IPS-15b (cell line): ENCODE measurements at regions not wholly inside any gene's neighbourhood (a gene's known extent, or its start where the extent isn't known, plus 50 kb on each side); places are given as distances from the start of the nearest gene placed in this dataset.

Source experiments
- H3K27me3 ChIP-seq: one replicate; pipeline ENCODE4 v1.6.1; 2013; ENCODE audit warnings: low read length; ENCODE audit not compliant: control insufficient read depth, insufficient read depth
- H3K36me3 ChIP-seq: one replicate; pipeline ENCODE4 v1.6.1; 2013; ENCODE audit warnings: low read length; ENCODE audit not compliant: control insufficient read depth, insufficient read depth
- H3K4me1 ChIP-seq: one replicate; pipeline ENCODE4 v1.6.1; 2013; ENCODE audit warnings: mild to moderate bottlenecking, low read length; ENCODE audit not compliant: control insufficient read depth, insufficient read depth
- H3K4me3 ChIP-seq: one replicate; pipeline ENCODE4 v1.5.1; 2013; ENCODE audit warnings: low read depth, low read length
- H3K9ac ChIP-seq: one replicate; pipeline ENCODE4 v1.6.1; 2013; ENCODE audit warnings: low read depth, mild to moderate bottlenecking, low read length
- H3K9me3 ChIP-seq: one replicate; pipeline ENCODE4 v1.6.1; 2013; ENCODE audit warnings: mild to moderate bottlenecking, low read length; ENCODE audit not compliant: control insufficient read depth, insufficient read depth

- Histone ChIP-seq H3K27me3 (no peaks in the 10 kb centered on the region), H3K36me3 (no peaks in the 10 kb centered on the region), H3K4me3 (no peak overlapping the region), H3K9ac (no peak overlapping the region), H3K9me3 (no peaks in the 10 kb centered on the region), H3K4me1 (no peaks in the 10 kb centered on the region)
Measured at GRCh38 chr11:45484326-45484883, 181.0 kb downstream of the CHST1 start.

- Histone ChIP-seq H3K27me3 (no peaks in the 10 kb centered on the region), H3K9me3 (no peaks in the 10 kb centered on the region), H3K4me3 (no peak overlapping the region), H3K36me3 (no peaks in the 10 kb centered on the region), H3K9ac (no peak overlapping the region), H3K4me1 (no peaks in the 10 kb centered on the region)
Measured at GRCh38 chr11:45483416-45483815, 182.0 kb downstream of the CHST1 start.

GRCh38 chr11:45482331-45482730, 183.1 kb downstream of the CHST1 start:
- H3K9ac ChIP-seq = no peak overlapping the region
- no peak overlapping the region for H3K4me3 ChIP-seq
- H3K36me3 ChIP-seq = no peaks in the 10 kb centered on the region
- no peaks in the 10 kb centered on the region for H3K27me3 ChIP-seq
- no peaks in the 10 kb centered on the region for H3K4me1 ChIP-seq
- no peaks in the 10 kb centered on the region for H3K9me3 ChIP-seq

GRCh38 chr11:45481026-45481425, 184.4 kb downstream of the CHST1 start:
- H3K9me3 ChIP-seq = no peaks in the 10 kb centered on the region
- no peak overlapping the region for H3K9ac ChIP-seq
- no peaks in the 10 kb centered on the region for H3K4me1 ChIP-seq
- H3K4me3 ChIP-seq = no peak overlapping the region
- H3K36me3 ChIP-seq = no peaks in the 10 kb centered on the region
- H3K27me3 ChIP-seq = no peaks in the 10 kb centered on the region

GRCh38 chr11:45477588-45477987, 187.8 kb downstream of the CHST1 start:
- no peak overlapping the region for H3K4me3 ChIP-seq
- H3K9ac ChIP-seq = no peak overlapping the region
- H3K9me3 ChIP-seq = no peaks in the 10 kb centered on the region
- no peaks in the 10 kb centered on the region for H3K27me3 ChIP-seq
- no peaks in the 10 kb centered on the region for H3K4me1 ChIP-seq
- H3K36me3 ChIP-seq = no peaks in the 10 kb centered on the region

- H3K4me3 ChIP-seq = no peak overlapping the region
- no peak overlapping the region for H3K9ac ChIP-seq
- no peaks in the 10 kb centered on the region for H3K27me3 ChIP-seq
- H3K36me3 ChIP-seq = no peaks in the 10 kb centered on the region
- no peaks in the 10 kb centered on the region for H3K9me3 ChIP-seq
- no peaks in the 10 kb centered on the region for H3K4me1 ChIP-seq
Measured at GRCh38 chr11:45476126-45476525, 189.3 kb downstream of the CHST1 start.

GRCh38 chr11:45475173-45475572, 189.0 kb upstream of the SYT13 start:
- Histone ChIP-seq H3K9ac (no peak overlapping the region), H3K4me1 (no peaks in the 10 kb centered on the region), H3K4me3 (no peak overlapping the region), H3K36me3 (no peaks in the 10 kb centered on the region), H3K27me3 (no peaks in the 10 kb centered on the region), H3K9me3 (no peaks in the 10 kb centered on the region)

GRCh38 chr11:45473341-45473895, 187.3 kb upstream of the SYT13 start:
- Histone ChIP-seq H3K36me3 (no peaks in the 10 kb centered on the region), H3K4me3 (no peak overlapping the region), H3K27me3 (no peaks in the 10 kb centered on the region), H3K9me3 (no peaks in the 10 kb centered on the region), H3K4me1 (no peaks in the 10 kb centered on the region), H3K9ac (no peak overlapping the region)

- no peak overlapping the region for H3K9ac ChIP-seq
- H3K27me3 ChIP-seq = no peaks in the 10 kb centered on the region
- no peaks in the 10 kb centered on the region for H3K9me3 ChIP-seq
- no peaks in the 10 kb centered on the region for H3K4me1 ChIP-seq
- H3K4me3 ChIP-seq = no peak overlapping the region
- no peaks in the 10 kb centered on the region for H3K36me3 ChIP-seq
Measured at GRCh38 chr11:45472716-45473317, 186.7 kb upstream of the SYT13 start.

GRCh38 chr11:45471266-45471665, 185.1 kb upstream of the SYT13 start:
- H3K27me3 ChIP-seq = no peaks in the 10 kb centered on the region
- H3K9me3 ChIP-seq = no peaks in the 10 kb centered on the region
- H3K36me3 ChIP-seq = no peaks in the 10 kb centered on the region
- H3K4me3 ChIP-seq = no peak overlapping the region
- H3K9ac ChIP-seq = no peak overlapping the region
- H3K4me1 ChIP-seq = no peaks in the 10 kb centered on the region

- Histone ChIP-seq H3K9ac (no peak overlapping the region), H3K27me3 (no peaks in the 10 kb centered on the region)
Measured at GRCh38 chr11:45470794-45471167, 184.6 kb upstream of the SYT13 start.

GRCh38 chr11:45470151-45470793, 184.1 kb upstream of the SYT13 start:
- no peaks in the 10 kb centered on the region for H3K4me1 ChIP-seq
- H3K36me3 ChIP-seq = no peaks in the 10 kb centered on the region
- no peaks in the 10 kb centered on the region for H3K9me3 ChIP-seq
- H3K4me3 ChIP-seq = no peak overlapping the region
- no peaks in the 10 kb centered on the region for H3K27me3 ChIP-seq
- no peak overlapping the region for H3K9ac ChIP-seq

More at GRCh38 chr11:45470794-45471167, 184.6 kb upstream of the SYT13 start:
- H3K9me3 ChIP-seq = no peaks in the 10 kb centered on the region
- no peak overlapping the region for H3K4me3 ChIP-seq
- H3K4me1 ChIP-seq = no peaks in the 10 kb centered on the region
- no peaks in the 10 kb centered on the region for H3K36me3 ChIP-seq
